ENCODE measurements at regions not wholly inside any gene's neighbourhood (a gene's known extent, or its start where the extent isn't known, plus 50 kb on each side); places are given as distances from the start of the nearest gene placed in this dataset.

DNA sequence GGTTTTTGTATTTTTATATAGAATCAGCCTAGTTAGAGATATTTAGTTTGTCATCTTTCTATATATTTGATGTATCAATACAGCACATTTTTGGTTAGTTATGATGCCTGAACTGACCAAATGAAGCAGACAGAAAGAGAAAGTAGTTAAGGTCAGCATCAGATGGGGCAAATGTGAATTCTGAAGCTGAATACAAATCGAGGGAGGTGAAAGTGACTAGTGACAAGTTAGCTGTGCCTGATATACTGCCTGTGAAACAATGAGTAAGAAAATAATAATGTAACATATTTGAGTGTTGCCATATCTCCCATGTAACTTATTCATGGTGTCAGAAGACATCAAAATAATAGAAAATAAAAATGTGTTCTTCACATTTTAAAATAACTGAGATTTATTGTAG, 680.3 kb upstream of the SEMA6D start (continued):
- TF ChIP-seq, protein P1, sequence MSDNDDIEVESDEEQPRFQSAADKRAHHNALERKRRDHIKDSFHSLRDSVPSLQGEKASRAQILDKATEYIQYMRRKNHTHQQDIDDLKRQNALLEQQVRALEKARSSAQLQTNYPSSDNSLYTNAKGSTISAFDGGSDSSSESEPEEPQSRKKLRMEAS (IDR thresholded peaks at IDR 0.05), result no peak
- TF ChIP-seq RXRA (IDR thresholded peaks at IDR 0.05), result no peak
- TF ChIP-seq NR2F2 (IDR thresholded peaks at IDR 0.05), result no peak
- TF ChIP-seq SP1 (IDR thresholded peaks at IDR 0.05), result no peak
- TF ChIP-seq TAF1 (conservative IDR thresholded peaks at IDR 0.05), result no peak
- TF ChIP-seq JUND (IDR thresholded peaks at IDR 0.05), result no peak
- no peak for TF ChIP-seq EGR1 (IDR thresholded peaks at IDR 0.05; ENCODE audit: low read depth in 2 of 2)
- no peak for TF ChIP-seq RAD21 (IDR thresholded peaks at IDR 0.05)
- TF ChIP-seq, protein P2, sequence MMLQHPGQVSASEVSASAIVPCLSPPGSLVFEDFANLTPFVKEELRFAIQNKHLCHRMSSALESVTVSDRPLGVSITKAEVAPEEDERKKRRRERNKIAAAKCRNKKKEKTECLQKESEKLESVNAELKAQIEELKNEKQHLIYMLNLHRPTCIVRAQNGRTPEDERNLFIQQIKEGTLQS (IDR thresholded peaks at IDR 0.05), result no peak
- TF ChIP-seq FOXA1 (IDR thresholded peaks at IDR 0.05), result no peak

DNA sequence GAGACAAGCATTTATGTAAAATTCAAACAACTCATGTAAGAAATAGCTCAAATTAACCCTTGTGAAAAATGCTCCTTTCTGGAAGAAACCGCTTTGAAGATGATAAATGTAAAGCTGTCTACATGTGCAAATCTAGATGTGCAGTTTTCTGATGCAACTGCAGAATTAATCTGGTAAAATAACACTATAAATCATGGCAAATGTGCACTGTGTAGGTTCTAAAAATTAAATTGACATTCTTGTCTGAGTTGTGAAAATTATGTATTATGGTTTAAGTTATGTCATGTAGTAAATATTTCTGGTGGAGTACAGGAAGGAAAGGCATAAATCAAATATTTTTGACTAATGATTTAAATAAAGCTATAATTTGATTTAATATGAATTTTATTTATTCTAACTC, 678.1 kb upstream of the SEMA6D start:
- WGBS, result 90% methylated on average over 1 of the region's 1 CpG
- no peaks in the 10 kb centered on the region for H3K4me1 ChIP-seq (ENCODE audit: control insufficient read depth in 4 of 4, insufficient read depth in 4 of 4, low read length in 3 of 4)
- no peak overlapping the region for H3K4me3 ChIP-seq (ENCODE audit: low read depth in 1 of 3, low read length in 3 of 3)
- TF ChIP-seq EGR1 (IDR thresholded peaks at IDR 0.05; ENCODE audit: low read depth in 2 of 2) (no peak), YY1 (IDR thresholded peaks at IDR 0.05) (no peak), RAD21 (IDR thresholded peaks at IDR 0.05) (no peak), JUND (IDR thresholded peaks at IDR 0.05) (no peak), FOXA1 (IDR thresholded peaks at IDR 0.05) (no peak), NR2F2 (IDR thresholded peaks at IDR 0.05) (no peak), TAF1 (conservative IDR thresholded peaks at IDR 0.05) (no peak), SP1 (IDR thresholded peaks at IDR 0.05) (no peak), GABPA (IDR thresholded peaks at IDR 0.05 in 1 of 2, conservative IDR thresholded peaks at IDR 0.05 in 1 of 2) (no peak), HNF4G (IDR thresholded peaks at IDR 0.05) (no peak), HNF4A (conservative IDR thresholded peaks at IDR 0.05) (no peak), RXRA (IDR thresholded peaks at IDR 0.05) (no peak)
- TF ChIP-seq, protein P2 (IDR thresholded peaks at IDR 0.05), result no peak
- TF ChIP-seq, protein P1 (IDR thresholded peaks at IDR 0.05), result no peak
- TF ChIP-seq, protein P3, sequence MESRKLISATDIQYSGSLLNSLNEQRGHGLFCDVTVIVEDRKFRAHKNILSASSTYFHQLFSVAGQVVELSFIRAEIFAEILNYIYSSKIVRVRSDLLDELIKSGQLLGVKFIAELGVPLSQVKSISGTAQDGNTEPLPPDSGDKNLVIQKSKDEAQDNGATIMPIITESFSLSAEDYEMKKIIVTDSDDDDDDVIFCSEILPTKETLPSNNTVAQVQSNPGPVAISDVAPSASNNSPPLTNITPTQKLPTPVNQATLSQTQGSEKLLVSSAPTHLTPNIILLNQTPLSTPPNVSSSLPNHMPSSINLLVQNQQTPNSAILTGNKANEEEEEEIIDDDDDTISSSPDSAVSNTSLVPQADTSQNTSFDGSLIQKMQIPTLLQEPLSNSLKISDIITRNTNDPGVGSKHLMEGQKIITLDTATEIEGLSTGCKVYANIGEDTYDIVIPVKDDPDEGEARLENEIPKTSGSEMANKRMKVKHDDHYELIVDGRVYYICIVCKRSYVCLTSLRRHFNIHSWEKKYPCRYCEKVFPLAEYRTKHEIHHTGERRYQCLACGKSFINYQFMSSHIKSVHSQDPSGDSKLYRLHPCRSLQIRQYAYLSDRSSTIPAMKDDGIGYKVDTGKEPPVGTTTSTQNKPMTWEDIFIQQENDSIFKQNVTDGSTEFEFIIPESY (IDR thresholded peaks at IDR 0.05), result no peak
- TF ChIP-seq, protein P4, sequence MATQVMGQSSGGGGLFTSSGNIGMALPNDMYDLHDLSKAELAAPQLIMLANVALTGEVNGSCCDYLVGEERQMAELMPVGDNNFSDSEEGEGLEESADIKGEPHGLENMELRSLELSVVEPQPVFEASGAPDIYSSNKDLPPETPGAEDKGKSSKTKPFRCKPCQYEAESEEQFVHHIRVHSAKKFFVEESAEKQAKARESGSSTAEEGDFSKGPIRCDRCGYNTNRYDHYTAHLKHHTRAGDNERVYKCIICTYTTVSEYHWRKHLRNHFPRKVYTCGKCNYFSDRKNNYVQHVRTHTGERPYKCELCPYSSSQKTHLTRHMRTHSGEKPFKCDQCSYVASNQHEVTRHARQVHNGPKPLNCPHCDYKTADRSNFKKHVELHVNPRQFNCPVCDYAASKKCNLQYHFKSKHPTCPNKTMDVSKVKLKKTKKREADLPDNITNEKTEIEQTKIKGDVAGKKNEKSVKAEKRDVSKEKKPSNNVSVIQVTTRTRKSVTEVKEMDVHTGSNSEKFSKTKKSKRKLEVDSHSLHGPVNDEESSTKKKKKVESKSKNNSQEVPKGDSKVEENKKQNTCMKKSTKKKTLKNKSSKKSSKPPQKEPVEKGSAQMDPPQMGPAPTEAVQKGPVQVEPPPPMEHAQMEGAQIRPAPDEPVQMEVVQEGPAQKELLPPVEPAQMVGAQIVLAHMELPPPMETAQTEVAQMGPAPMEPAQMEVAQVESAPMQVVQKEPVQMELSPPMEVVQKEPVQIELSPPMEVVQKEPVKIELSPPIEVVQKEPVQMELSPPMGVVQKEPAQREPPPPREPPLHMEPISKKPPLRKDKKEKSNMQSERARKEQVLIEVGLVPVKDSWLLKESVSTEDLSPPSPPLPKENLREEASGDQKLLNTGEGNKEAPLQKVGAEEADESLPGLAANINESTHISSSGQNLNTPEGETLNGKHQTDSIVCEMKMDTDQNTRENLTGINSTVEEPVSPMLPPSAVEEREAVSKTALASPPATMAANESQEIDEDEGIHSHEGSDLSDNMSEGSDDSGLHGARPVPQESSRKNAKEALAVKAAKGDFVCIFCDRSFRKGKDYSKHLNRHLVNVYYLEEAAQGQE (IDR thresholded peaks at IDR 0.05), result no peak
- no peak overlapping the region for H3K27ac ChIP-seq (ENCODE audit: low read depth in 1 of 2, low read length in 2 of 2)
- DNase-seq (ENCODE audit: low spot score), result no peak
- H3K9ac ChIP-seq (ENCODE audit: low read depth in 1 of 2, low read length in 2 of 2), result no peak overlapping the region
- no peaks in the 10 kb centered on the region for H3K27me3 ChIP-seq (ENCODE audit: control insufficient read depth in 4 of 4, insufficient read depth in 4 of 4, low read length in 3 of 4)
- H3K9me3 ChIP-seq (ENCODE audit: control insufficient read depth in 4 of 4, low read length in 3 of 4), result no peaks in the 10 kb centered on the region
- no peaks in the 10 kb centered on the region for H3K36me3 ChIP-seq (ENCODE audit: control insufficient read depth in 4 of 4, insufficient read depth in 3 of 4, low read depth in 1 of 4, low read length in 3 of 4)
